ENCODE measurements at regions not wholly inside any gene's neighbourhood (a gene's known extent, or its start where the extent isn't known, plus 50 kb on each side); places are given as distances from the start of the nearest gene placed in this dataset.

GRCh38 chr10:27426948-27427467, 77.1 kb upstream of the RAB18 start:
- Mint-ChIP-seq H3K4me3 (no peak overlapping the region), H3K4me1 (ENCODE audit: low read depth) (no peaks in the 10 kb centered on the region), H3K27ac (no peak overlapping the region), H3K9me3 (peaks cover 3% of the 10 kb centered on the region), H3K36me3 (ENCODE audit: low read depth) (no peaks in the 10 kb centered on the region), H3K27me3 (ENCODE audit: insufficient read depth) (peaks cover 2% of the 10 kb centered on the region)
- no peak for DNase-seq (ENCODE audit: low spot score)
- intact Hi-C loops (cut with micrococcal nuclease) = no loop called here

DNA sequence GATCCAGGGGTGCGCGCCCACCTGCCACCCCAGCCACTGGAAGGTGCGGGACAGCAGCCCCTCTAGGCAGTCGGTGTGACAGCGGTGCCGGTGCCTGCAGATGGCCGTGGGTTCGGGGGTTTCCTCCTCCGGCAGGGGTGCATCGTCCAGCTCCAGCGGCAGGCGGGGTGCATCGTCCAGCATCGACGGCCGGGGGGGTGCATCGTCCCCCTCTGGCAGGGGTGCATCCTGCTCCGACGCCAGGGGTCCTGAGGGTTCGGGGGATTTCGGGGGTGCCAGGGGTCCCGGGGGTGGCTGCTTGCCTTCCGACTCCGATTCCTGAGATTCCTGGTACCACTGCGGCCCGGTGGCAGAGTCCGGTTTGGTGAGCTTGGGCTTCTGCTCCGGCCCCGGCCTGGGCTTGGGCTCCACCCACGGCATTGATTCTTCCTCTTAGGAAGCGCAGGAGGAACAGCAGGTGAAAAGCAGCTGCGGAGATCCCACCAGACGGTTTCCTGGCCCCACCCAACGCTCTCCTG, 90.2 kb upstream of the RAB18 start:
- Mint-ChIP-seq H3K27ac (no peak overlapping the region), H3K4me3 (no peak overlapping the region), H3K36me3 (ENCODE audit: low read depth) (no peaks in the 10 kb centered on the region), H3K9me3 (no peaks in the 10 kb centered on the region), H3K27me3 (ENCODE audit: insufficient read depth) (peaks cover 9% of the 10 kb centered on the region), H3K4me1 (ENCODE audit: low read depth) (no peaks in the 10 kb centered on the region)
- DNase-seq (ENCODE audit: low spot score) = no peak
- intact Hi-C loops (cut with micrococcal nuclease) = no loop called here

GRCh38 chr10:27413387-27413786, 90.7 kb upstream of the RAB18 start:
- H3K36me3 Mint-ChIP-seq (ENCODE audit: low read depth) = no peaks in the 10 kb centered on the region
- no peak for DNase-seq (ENCODE audit: low spot score)
- H3K9me3 Mint-ChIP-seq = no peaks in the 10 kb centered on the region
- H3K27ac Mint-ChIP-seq = no peak overlapping the region
- H3K4me3 Mint-ChIP-seq = no peak overlapping the region
- intact Hi-C loops (cut with micrococcal nuclease) = no loop called here
- no peaks in the 10 kb centered on the region for H3K4me1 Mint-ChIP-seq (ENCODE audit: low read depth)
- H3K27me3 Mint-ChIP-seq (ENCODE audit: insufficient read depth) = peaks cover 11% of the 10 kb centered on the region

DNA sequence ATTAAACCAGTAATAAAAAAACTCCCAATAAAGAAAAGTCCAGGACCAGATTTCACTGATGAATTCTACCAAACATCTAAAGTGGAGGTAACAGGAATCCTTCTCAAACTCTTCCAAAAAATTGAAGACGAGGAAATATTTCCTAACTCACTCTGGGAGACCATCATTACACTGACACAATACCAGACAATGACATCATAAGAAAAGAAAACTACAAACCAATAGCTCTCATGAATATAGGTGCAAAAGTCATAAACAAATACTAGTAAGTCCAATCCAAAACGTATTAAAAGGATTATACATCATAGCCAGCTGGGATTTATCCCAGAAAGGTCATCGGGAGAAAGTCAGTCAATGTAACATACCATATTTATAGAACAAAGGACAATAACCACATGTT, 94.0 kb upstream of the RAB18 start:
- intact Hi-C loops (cut with micrococcal nuclease) = no loop called here
- Mint-ChIP-seq H3K4me3 (no peak overlapping the region), H3K36me3 (ENCODE audit: low read depth) (no peaks in the 10 kb centered on the region), H3K9me3 (no peaks in the 10 kb centered on the region), H3K4me1 (ENCODE audit: low read depth) (no peaks in the 10 kb centered on the region), H3K27me3 (ENCODE audit: insufficient read depth) (peaks cover 16% of the 10 kb centered on the region), H3K27ac (no peak overlapping the region)
- DNase-seq (ENCODE audit: low spot score) = no peak

DNA sequence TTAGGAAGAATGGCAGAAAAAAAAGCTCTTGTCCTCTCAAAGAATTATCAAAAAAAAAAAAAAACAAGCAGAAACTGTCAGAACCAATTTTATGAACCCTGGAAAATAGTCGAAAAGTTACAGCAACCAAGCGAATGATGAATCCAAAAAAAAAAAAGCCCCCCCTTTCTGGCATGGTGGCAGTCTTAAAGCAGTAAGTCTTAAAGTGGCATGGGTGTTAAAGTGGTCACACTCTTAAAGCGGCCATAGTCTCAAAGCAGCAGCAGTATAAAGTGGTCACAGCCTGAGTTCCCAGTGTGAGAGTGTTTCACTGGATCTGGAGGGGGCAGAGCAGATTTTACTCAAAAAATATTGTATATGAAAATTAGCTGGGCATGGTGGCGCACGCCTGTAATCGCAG, 96.8 kb upstream of the RAB18 start:
- H3K9me3 Mint-ChIP-seq = no peaks in the 10 kb centered on the region
- peaks cover 14% of the 10 kb centered on the region for H3K27me3 Mint-ChIP-seq (ENCODE audit: insufficient read depth)
- intact Hi-C loops (cut with micrococcal nuclease) = no loop called here
- no peak for DNase-seq (ENCODE audit: low spot score)
- H3K4me1 Mint-ChIP-seq (ENCODE audit: low read depth) = no peaks in the 10 kb centered on the region
- H3K4me3 Mint-ChIP-seq = no peak overlapping the region
- no peak overlapping the region for H3K27ac Mint-ChIP-seq
- H3K36me3 Mint-ChIP-seq (ENCODE audit: low read depth) = no peaks in the 10 kb centered on the region

DNA sequence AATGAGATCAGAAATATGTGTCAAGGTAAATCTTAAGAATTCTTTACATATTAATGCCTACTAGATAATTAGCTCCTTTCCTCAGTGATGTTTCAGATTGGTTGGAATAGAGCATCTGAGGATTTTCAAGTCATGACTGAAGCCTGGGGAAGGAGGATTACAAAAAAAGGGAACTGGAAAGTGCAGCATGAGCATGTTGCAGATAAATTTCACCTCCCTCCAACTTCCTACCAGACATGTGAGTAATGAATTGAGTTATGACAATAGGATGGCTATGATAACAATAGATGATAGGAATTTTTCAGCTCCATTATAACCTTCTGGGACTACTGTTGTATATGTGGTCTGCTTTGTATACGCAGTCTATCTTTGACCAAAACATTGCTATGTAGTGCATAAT, 104.2 kb upstream of the RAB18 start:
- Mint-ChIP-seq H3K36me3 (ENCODE audit: low read depth) (no peaks in the 10 kb centered on the region), H3K4me1 (ENCODE audit: low read depth) (no peaks in the 10 kb centered on the region), H3K4me3 (no peak overlapping the region), H3K9me3 (no peaks in the 10 kb centered on the region), H3K27ac (no peak overlapping the region), H3K27me3 (ENCODE audit: insufficient read depth) (peaks cover 10% of the 10 kb centered on the region)
- DNase-seq (ENCODE audit: low spot score) = no peak
- intact Hi-C loops (cut with micrococcal nuclease) = no loop called here

- Mint-ChIP-seq H3K27ac (no peak overlapping the region), H3K4me1 (ENCODE audit: low read depth) (no peaks in the 10 kb centered on the region), H3K9me3 (no peaks in the 10 kb centered on the region), H3K36me3 (ENCODE audit: low read depth) (no peaks in the 10 kb centered on the region), H3K27me3 (ENCODE audit: insufficient read depth) (peaks cover 8% of the 10 kb centered on the region), H3K4me3 (no peak overlapping the region)
- DNase-seq (ENCODE audit: low spot score) = no peak
- intact Hi-C loops (cut with micrococcal nuclease) = no loop called here
Observed at GRCh38 chr10:27393961-27394360, 110.1 kb upstream of the RAB18 start.

GRCh38 chr10:27392606-27393005, 111.5 kb upstream of the RAB18 start:
- no peak overlapping the region for H3K4me3 Mint-ChIP-seq
- H3K27me3 Mint-ChIP-seq (ENCODE audit: insufficient read depth) = peaks cover 15% of the 10 kb centered on the region
- no peak for DNase-seq (ENCODE audit: low spot score)
- no peaks in the 10 kb centered on the region for H3K36me3 Mint-ChIP-seq (ENCODE audit: low read depth)
- H3K27ac Mint-ChIP-seq = no peak overlapping the region
- H3K9me3 Mint-ChIP-seq = no peaks in the 10 kb centered on the region
- no peaks in the 10 kb centered on the region for H3K4me1 Mint-ChIP-seq (ENCODE audit: low read depth)
- intact Hi-C loops (cut with micrococcal nuclease) = no loop called here

DNA sequence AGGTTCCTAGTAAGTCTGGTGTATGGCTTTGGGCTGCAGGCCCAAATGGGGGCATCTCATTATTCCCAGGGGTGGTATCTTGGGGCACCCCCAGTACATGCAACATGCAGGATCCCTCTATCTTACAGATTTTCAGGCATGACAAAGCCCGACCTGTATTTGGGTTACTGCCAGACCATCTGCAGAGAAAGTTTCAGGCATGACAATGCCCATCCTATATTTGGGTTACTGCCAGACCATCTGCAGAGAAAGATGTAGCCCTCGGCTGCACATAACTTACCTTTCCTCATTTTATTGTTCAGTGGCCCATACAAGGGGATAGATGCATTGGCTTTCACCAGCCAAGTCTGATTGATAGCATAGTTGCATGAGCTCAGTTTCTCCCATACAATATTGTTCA, 112.2 kb upstream of the RAB18 start:
- no peak for DNase-seq (ENCODE audit: low spot score)
- Mint-ChIP-seq H3K9me3 (no peaks in the 10 kb centered on the region), H3K36me3 (ENCODE audit: low read depth) (no peaks in the 10 kb centered on the region), H3K4me1 (ENCODE audit: low read depth) (no peaks in the 10 kb centered on the region), H3K4me3 (no peak overlapping the region), H3K27ac (no peak overlapping the region), H3K27me3 (ENCODE audit: insufficient read depth) (peaks cover 14% of the 10 kb centered on the region)
- intact Hi-C loops (cut with micrococcal nuclease) = no loop called here

GRCh38 chr10:27391325-27391724, 112.8 kb upstream of the RAB18 start:
- DNase-seq (ENCODE audit: low spot score) = no peak
- Mint-ChIP-seq H3K27ac (no peak overlapping the region), H3K4me1 (ENCODE audit: low read depth) (no peaks in the 10 kb centered on the region), H3K27me3 (ENCODE audit: insufficient read depth) (peaks cover 11% of the 10 kb centered on the region), H3K4me3 (no peak overlapping the region), H3K36me3 (ENCODE audit: low read depth) (no peaks in the 10 kb centered on the region), H3K9me3 (no peaks in the 10 kb centered on the region)
- intact Hi-C loops (cut with micrococcal nuclease) = no loop called here

DNA sequence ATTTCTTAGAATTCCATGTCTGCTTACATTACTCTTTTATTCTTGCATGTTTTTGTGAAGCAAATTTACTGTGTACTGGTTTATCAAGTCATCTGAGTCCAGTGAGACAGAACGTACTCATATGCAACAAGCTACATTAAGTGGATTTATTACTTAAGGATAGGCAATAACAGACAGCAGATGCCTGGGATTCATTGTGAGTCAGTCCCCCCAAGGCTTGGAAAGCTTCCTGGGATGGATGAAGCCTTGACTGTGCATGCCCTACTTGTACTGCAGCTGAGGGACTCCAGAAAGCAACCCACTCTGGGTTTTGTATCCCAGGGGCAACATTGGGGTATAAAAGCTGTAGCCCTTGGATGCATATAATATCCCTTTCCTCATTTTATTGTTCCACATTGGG, 113.4 kb upstream of the RAB18 start:
- intact Hi-C loops (cut with micrococcal nuclease) = no loop called here
- no peak overlapping the region for H3K4me3 Mint-ChIP-seq
- peaks cover 11% of the 10 kb centered on the region for H3K27me3 Mint-ChIP-seq (ENCODE audit: insufficient read depth)
- H3K27ac Mint-ChIP-seq = no peak overlapping the region
- no peak for DNase-seq (ENCODE audit: low spot score)
- H3K4me1 Mint-ChIP-seq (ENCODE audit: low read depth) = no peaks in the 10 kb centered on the region
- no peaks in the 10 kb centered on the region for H3K9me3 Mint-ChIP-seq
- H3K36me3 Mint-ChIP-seq (ENCODE audit: low read depth) = no peaks in the 10 kb centered on the region

DNA sequence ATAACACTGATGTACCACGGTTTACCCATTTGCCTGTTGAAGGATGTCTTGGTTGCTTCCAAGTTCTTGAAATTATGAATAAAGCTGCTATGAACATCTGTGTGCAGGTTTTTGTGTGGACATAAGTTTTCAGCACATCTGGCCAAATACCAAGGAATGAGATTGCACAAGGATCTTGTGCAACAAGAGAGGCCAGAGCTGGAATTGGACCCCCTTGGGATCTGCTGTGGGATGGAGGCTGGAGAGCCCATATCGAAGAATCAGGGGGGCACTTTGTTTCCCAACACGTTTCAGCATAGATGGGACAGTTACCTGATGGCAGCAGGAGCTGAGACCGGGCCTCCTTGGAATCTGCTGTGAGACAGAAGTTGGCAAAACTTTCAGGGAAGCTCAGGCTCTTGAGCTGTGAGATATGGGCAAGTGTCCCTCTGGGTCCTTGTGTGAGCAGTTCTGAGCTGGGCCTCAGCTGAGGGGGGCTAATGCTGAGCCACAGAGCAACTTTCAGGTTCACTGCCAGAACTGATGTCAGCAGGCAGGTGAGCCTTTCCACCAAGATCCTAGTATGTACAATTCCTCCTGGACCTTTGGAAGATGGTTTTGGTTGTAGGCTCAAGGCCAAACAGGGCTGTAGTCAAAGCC, 115.2 kb upstream of the RAB18 start:
- intact Hi-C loops (cut with micrococcal nuclease) = no loop called here
- DNase-seq (ENCODE audit: low spot score) = no peak
- H3K27ac Mint-ChIP-seq = no peak overlapping the region
- H3K36me3 Mint-ChIP-seq (ENCODE audit: low read depth) = no peaks in the 10 kb centered on the region
- H3K4me3 Mint-ChIP-seq = no peak overlapping the region
- no peaks in the 10 kb centered on the region for H3K9me3 Mint-ChIP-seq
- peaks cover 16% of the 10 kb centered on the region for H3K27me3 Mint-ChIP-seq (ENCODE audit: insufficient read depth)
- no peaks in the 10 kb centered on the region for H3K4me1 Mint-ChIP-seq (ENCODE audit: low read depth)

GRCh38 chr10:27383595-27384542, 120.2 kb upstream of the RAB18 start:
- no peak overlapping the region for H3K27ac Mint-ChIP-seq
- no peak for DNase-seq (ENCODE audit: low spot score)
- intact Hi-C loops (cut with micrococcal nuclease) = no loop called here
- H3K4me3 Mint-ChIP-seq = no peak overlapping the region
- no peaks in the 10 kb centered on the region for H3K36me3 Mint-ChIP-seq (ENCODE audit: low read depth)
- H3K9me3 Mint-ChIP-seq = peaks cover 5% of the 10 kb centered on the region
- H3K4me1 Mint-ChIP-seq (ENCODE audit: low read depth) = no peaks in the 10 kb centered on the region
- peaks cover 27% of the 10 kb centered on the region for H3K27me3 Mint-ChIP-seq (ENCODE audit: insufficient read depth)

Data from activated T-helper 1 cell treated with anti-CD3 and anti-CD28 coated beads, Interleukin-12 subunit alpha, Interleukin-12 subunit beta, Interleukin-2, Interleukin-4 antibody, amounts not matched to agents 30 ng/mL and 10 ng/mL and 1 ng/mL, durations not matched to agents 14 hours and 24 hours and 36 hours (primary cell).